Erythroblast (primary cell): ENCODE measurements at regions not wholly inside any gene's neighbourhood (a gene's known extent, or its start where the extent isn't known, plus 50 kb on each side); places are given as distances from the start of the nearest gene placed in this dataset.

Source experiments
- GATA1 ChIP-seq: IDR thresholded peaks from 2 replicates; pipeline ENCODE4 v1.6.1; 2011; ENCODE audit warnings: low read depth, mild to moderate bottlenecking, control low read depth, low read length, moderate library complexity
- POLR2A ChIP-seq: IDR thresholded peaks from 2 replicates; pipeline ENCODE4 v1.6.1; 2011; ENCODE audit warnings: mild to moderate bottlenecking, low read length

DNA sequence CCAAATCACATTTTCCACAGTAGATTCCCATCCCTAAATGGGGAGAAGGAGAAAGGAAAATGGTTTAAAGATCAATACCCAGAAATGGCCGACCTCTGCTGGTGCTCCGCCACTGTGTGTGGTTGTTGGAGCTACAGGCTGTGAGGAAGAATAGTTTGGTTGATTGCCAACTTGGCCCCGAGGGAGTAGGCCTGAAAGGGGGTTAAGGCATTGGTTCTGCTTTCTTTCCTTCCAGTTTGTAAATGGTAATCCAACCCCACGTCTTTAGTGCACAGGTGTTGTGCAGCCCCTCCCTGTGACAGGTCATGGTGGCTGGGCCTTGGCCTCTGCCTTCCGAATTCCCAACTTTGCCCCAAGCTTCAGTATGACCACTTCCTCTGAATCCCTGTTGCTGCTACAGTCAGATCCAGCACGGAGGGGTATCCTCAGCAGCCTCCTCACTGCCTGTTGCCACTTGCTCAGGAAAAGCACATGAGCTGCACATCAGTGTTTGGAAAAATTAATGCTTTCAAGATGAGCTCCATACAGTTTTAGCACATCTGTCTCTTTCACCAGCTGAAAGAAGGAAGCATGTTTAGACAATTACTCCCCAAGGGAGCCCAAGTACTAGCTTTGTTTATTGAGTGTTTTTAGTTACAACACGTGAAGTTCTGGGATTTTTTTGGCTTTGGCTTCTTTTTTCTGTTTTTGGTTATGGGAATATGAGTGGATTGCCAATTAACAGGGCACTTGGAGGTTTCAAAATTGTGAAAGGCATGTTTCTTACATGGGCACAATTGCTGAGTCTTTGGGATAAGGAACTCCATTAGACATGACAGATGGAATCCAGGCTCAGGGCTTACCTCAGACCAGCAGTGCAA is 92.3 kb upstream of the ROPN1 start:
- TF ChIP-seq POLR2A (no peak), GATA1 (no peak)
